Ureter (tissue), 1 donor: ENCODE measurements at regions not wholly inside any gene's neighbourhood (a gene's known extent, or its start where the extent isn't known, plus 50 kb on each side); places are given as distances from the start of the nearest gene placed in this dataset.

Experiments
- DNase-seq: peaks from one replicate; pipeline ENCODE4 v3.0.0-alpha.2; 2020; ENCODE audit warnings: low spot score
- donor health status: DM: yes; HTN: yes; CAD: no.

DNA sequence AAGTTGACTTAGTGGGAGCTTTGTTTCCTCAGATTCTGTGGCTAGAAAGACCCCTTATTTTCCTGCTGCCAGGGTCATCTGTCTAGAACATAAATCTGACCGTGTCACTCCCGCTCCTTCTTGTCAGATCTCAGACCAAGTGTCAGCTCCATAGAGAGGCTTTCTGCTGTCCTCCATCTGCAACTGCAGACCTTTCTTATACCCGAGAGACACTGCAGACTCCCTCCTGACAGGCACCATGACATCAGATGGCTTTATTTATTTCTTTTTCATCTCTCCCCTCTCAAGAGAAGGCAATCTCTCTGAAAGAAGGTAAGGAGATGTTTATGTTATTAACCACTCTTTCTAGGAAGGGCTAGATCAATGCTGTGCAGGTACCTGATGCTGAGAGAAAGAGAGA lies 726.5 kb downstream of the UQCRFS1 start:
- DNase-seq = no peak

DNA sequence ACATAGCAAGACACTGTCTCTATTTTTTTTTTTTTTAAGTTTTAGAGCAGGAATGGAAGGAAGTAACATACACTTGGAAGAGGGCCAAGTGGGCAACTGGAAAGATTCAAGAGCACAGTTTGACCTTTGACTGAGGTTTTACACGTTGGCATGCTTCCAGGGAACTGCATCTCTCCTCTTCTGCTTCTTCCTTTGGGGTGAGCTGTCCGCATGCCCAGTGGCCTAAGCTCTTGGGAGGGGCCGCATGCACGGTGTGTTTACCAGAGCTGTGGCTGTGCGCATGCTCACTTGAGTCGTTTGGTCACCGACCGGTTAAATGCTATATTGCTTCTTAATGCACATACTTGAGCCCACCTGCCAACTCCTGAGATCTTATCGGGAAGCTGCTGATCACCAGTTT lies 727.7 kb downstream of the UQCRFS1 start:
- DNase-seq = no peak

DNA sequence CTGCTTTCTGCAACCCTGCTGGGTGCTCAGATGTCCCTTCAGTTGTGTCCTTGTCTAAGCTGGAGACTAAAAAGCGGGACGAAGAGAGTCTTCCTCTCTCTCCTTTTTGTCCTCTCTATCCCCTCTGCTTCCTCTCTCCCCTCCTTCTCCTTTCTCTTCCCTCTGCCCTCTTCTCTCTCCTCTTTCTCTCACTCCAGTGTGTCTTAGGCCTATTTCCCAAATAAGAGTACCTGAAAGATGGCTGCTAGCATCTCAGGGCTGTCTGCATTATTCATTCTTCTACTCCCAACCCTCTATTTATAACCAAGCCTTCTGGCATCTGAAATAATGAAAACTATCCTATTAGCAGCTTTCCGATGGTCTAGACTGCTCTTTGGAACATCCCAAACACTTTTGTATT lies 729.8 kb downstream of the UQCRFS1 start:
- DNase-seq = no peak

DNA sequence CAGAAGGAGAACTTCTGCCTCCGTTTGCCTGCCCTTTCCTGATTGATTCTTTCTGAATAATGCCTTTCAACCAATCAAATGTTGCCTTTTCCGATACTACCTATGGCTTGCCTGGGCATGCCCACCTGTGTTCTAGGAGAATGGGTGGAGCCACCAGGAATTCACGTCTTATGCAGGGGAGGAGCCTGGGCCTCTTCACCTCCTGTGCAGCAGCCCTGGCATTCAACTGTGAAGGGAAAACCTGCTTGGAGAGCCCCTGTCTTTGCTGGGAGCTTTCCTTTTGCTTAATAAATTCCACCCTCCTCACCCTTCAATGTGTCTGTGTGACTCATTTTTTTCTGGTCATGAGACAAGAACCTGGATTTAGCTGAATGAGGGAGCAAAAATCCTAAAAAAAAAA lies 730.7 kb downstream of the UQCRFS1 start:
- DNase-seq = no peak

DNA sequence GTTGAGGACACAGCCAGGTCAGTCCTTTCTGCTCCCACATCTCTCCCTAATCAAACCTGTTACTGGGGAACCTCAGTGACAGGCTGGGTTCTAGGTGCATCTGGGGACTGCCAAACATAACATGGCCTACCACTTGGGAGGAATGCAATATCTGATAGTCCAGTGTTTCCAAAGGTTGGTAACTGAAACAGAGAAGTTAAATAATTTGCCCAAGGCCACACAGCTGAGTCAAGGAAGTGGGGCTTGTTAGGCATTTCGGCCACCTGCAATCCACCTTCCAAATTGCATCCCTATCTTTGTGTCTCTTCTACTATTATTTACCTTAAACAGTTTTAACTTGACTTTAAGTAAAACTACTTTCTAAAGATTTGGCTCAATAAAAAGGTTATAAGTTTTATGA lies 731.3 kb downstream of the UQCRFS1 start:
- no peak for DNase-seq

DNA sequence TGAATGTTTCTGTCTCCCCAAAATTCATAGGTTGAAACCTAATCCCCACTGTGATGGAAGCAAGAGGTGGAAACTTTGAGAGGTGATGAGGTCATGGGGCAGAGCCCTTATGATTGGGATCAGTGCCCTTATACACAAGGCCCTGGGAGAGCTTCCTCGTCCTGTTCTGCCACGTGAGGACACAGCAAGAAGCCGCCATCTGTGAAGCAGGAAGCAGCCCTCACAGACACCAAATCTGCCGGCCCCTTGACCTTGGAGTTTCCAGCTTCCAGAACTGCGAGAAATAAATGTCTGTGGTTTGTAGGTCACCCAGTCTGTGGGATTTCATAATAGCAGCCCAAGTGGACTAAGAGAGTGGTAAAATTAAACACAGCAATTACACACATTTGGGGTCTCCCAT lies 737.4 kb downstream of the UQCRFS1 start:
- DNase-seq = no peak

DNA sequence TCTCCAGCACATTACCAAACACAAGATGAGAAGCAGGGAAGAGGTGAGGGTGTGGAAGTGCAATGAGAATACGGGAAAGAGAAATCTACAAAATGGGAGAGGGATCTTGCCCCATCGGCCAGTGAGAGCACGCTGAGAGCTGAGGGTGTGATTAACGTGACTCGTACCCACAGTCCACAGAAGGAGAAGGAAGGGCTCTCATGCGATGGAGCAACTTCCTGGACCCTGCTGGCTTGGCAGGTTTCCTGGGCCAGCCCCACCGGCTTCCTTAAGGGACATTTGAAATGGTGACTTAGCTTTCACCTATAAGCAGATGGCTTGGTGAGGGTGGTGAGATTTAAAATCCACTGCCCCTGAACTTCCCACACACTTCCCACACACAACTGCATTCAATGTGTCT lies 740.1 kb downstream of the UQCRFS1 start:
- DNase-seq = peak; percentile 48

DNA sequence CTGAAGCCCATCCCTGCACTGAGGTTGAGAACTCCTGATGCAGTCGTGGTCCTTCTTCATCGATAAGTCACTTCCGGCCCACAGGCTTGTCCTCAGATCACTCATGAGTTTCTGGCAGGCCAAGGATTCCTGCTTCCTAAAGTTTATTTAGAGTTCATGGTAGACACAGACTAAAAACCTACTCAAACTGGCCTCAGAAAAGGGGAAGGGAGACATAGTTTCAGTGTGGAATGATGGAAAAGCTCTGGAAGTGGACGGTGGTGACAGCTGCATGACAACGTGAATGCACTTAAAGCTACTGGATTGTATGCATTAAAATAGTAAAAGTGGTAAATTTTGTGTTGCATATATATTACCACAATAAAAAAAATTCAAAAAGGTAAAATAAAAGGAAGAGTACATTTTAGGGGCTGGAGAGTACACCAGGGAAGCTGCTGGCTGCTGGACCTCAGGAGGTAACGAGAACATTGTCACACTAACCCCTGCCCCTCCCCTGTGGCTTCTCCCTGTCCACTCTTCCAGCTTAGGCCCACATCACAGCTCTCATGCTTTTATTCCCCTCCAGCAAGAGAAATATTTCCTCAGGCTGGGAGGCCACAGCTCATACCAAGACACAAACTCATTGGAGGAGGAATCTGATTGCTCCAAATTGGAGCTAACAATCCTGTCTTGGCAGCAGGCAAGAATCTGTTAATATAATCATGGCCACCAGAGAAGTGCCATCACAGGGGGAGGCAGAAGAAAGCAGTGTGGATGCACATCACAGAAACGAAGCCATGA lies 741.0 kb downstream of the UQCRFS1 start:
- DNase-seq = no peak

DNA sequence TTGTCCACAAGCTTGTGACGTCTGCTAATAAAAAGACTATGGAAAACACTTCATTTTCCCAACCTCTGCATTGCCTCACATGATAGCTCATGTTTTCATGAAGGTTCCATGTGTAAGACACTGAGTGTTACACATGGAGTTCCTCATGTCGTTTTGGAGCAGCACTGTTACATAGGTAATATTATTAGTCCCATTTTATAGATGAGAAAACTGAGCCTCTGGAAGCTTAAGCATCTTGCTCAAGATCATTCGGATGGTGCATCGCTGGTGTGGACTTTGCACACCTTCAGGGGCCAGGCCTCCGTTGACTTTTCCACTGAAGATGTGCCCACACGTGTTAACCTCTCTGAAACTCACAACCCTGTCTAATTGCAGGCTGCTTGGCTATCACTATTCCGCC lies 743.4 kb downstream of the UQCRFS1 start:
- no peak for DNase-seq

DNA sequence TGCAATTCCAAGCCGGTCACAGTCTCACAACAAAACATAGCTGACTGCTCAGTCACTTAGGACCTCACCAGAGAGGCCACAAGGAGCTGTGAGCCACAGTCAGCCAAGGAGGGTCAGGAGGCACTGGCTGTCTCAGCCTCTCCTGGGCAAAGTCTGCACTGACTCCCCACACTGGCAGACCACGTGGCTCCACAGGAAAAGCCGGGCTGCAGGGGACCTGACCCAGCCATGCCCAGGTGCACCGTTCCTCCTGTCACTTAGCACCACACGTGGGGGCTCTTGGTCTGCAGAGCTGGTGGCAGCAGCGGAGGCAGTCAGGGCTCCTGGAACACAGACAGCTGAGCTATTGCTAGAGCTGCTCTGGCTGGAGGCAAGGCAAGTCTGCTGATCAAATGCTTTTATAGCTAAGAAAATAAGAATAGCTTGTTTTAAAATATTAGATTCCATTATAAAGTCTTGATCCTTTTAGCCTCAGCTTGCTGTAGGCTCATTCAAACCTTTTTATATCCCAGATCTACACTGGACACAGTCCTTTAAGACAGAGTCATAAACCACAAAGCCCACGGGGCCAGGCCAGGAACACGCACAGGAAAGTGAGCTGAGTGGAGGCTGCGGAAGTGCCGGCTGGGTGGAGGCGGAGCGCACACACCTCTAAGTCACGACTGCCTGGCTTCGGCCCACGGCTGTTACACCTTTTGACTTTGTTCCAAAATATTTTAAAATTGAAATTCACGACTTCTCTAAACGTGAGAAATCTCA lies 744.1 kb downstream of the UQCRFS1 start:
- peak; percentile 48 for DNase-seq

DNA sequence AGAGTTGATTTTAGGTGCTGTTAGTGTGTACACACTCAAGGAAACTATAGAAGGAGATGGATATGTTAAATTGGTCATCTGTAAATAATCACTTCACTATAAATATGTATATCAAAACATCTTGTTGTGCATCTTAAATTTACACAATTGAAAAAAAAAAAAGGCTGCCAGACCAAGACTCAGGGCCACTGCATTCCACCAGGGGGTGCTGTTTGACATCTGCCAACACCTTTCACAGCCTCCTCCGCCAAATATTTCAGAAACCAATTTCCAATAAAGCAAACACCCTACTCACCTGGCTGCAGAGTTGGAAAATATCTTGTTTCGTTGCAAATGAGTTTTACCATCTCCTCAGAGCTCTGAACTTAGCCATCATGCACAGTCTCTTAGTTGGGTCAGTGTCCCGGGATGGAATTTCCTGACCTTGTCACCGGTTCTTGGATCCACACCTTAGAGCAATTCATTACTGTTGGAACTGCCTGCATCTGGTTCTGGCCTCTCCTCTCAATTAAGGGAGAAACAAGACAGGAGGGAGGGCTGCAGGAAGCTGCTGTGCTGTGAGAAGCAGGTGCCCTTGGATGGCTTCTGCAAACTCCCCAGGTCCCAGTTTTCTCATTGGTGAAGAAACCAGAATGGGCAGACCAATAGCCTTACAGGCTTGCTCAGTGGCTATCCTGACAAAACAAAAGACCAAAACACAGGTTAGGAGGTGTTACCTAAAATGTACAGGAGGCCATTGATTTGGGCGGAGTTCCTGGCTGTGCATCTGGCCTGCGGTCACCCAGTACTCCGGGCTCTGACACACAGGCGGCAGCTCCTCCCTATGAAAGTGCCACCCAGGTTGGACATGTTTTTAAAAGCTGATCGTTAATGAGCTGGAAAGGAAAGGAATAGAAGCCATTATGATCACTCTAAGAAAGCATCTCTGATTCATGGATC lies 746.6 kb downstream of the UQCRFS1 start:
- DNase-seq = peak; percentile 59

DNA sequence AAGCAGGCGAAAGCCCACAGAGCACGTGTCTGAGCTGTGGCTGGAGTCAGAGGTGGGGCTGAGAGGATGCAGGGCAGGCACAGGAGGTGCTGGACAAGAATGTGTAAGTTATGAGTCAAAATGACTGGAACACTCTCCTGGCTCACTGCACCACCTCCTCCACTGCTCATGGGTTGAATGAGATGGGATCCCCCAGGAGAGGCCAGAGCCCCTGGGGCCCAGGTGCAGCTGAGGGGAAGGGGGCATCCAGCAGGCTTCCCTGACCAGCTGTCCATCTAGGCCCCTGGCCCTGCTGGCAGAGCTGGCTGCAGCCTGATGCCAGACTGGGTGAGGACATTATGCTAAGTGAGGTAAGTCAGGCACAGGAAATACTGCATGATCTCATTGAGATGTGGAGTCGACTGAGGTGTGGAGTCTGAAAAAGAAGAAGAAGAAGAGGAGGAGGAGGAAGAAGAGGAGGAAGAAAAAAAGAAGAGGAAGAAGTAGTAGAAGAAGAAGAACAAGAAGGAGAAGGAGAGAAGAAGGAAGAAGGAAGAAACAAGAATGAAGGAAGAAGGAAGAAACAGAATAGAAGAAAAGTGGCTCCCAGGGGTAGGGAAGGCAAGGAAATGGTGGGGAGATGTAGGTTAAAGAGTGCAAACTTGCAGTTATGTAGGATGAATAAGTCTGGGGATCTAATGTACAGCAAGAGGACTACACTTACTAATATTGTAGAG lies 747.4 kb downstream of the UQCRFS1 start:
- DNase-seq = no peak

DNA sequence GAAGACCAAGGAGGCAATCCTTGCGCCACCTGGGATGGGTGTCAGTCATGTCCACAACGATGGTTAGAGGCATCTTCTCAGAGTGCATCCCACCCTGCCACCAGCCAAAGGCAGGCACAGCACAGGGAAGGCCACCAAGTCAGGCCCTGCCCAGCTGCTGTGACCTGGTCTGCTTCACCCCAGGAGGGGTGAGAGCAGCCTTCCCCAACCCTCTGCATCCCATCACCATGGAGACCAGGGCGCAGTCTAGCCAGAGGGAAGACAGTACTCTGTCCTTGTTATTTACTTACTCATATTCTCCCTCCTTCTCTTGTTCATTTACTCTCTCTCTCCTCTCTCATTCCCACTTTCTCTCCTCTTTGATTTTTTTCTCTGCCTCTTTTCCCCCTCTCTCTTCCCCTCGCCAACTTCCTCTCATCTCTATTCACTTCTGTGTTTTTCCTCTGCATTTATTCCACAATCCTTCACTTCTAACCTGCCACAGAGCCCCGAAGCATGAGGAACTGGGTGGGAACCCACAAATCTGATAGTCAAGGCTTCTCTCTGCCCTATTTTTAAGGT lies 749.4 kb downstream of the UQCRFS1 start:
- DNase-seq = no peak

DNA sequence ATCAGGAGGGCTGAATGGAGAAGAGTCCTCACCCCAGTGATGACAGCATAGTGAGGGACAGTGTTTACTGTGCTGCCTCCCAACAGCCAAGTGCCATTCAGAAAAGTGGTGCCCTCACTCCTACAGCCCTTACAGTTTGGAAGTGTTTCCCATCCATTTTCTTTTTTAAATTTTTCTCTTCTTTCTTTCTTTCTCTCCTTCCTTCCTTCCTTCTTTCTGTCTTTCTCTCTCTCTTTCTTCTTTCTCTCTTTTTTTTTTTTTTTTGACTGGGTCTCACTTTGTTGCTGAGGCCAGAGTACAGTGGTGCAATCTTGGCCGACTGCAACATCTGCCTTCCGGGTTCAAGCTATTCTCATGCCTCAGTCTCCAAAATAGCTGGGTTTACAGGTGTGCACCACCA lies 755.3 kb downstream of the UQCRFS1 start:
- no peak for DNase-seq

DNA sequence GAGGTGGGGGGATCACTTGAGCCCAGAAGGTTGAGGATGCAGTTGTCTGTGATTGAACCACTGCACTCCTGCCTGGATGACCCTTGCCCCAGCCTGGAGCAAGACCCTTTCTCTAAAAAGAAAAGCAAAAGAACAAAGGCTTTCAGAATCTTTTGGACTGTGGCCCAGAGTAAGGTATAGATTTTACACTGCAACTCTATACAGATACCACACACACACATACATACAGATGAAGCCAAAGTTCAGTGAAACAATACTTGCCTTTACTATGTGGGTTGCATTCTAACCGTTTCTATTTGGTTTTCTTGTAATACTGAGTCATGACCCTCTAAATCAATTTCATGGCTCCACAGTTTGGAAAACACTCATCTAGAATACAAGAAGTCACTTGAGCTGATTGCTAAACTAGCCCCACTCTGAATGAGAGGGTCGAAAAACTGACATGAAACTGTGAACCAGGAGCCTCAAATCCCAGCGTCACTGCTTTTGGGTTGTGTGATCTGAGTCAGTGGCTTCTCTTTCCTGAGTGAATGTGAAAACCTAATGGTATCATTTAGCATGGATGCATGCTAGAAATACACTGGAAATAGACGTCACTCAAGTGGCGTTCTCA lies 756.1 kb downstream of the UQCRFS1 start:
- no peak for DNase-seq

DNA sequence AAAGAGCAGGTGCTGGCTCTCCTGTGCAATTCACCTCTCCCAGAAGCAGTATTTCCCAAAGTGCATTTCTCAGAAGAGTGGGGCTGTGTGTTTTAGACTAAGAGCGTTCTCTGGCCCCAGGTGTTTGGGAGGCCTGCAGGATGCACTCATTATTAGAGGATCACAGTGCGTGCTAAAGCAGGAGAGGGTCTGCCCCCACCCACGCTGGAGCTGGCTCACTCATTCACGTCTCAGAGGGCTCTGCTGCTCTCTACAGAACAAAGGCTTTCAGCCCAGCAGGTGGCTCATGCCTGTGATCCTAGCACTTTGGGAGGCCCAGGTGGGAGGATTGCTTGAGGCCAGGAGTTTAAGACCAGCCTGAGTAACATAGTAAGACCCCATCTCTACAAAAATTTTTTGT lies 756.7 kb downstream of the UQCRFS1 start:
- no peak for DNase-seq

DNA sequence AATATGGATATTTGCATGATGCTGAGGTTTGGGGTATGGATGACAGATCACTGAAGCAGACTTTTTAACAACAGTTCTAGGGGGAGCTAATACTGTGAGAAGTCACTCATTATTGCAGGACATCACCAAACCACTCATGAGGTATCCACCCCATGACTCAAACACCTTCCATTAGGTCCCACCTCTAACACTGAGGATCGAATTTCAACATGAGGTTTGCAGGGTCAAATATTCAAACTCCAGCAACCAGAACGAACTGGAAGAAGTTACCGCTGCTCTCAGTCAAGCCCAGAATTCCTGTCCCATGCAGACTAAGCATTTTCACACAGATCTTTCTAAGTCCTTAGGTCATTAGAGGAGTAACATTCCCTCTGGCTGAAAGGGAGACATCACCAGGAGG lies 758.9 kb downstream of the UQCRFS1 start:
- DNase-seq = no peak

DNA sequence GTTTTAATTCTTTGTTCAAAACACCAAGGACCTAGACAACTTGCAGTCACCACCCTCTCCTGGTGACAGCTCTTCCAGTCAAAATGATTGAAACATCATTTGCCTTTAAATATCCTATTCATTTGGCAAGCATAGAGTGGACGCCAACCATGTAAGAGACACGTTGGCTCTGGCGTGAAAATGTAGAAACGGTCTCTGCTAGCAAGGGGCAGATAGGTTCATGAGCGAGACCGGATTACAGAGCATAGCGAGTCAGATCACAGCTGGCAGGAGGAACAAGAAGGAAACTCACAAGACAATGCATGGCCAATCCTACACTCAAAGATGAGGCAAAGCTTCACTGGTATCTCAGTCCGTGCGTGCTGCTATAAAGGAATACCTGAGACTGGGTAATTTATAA lies 759.5 kb downstream of the UQCRFS1 start:
- no peak for DNase-seq

DNA sequence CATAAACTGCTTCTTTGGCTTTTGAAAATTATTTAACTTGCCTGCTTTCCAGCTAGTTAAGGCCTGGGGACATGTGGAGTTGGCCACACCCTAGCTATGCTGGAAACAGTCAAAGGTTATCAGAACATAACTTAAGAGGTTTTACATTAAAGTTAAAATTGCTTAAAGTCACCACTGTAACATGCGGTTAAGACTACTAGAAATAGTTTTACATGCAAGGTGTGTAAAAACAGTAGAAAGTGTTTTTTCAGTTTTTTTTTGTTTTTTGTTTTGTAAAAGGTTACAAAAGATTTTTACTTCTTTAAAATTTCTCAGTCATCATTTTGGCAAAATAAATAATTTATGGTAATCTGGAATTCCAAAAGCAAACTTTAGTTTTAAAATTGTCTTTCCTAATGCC lies 763.1 kb downstream of the UQCRFS1 start:
- no peak for DNase-seq

DNA sequence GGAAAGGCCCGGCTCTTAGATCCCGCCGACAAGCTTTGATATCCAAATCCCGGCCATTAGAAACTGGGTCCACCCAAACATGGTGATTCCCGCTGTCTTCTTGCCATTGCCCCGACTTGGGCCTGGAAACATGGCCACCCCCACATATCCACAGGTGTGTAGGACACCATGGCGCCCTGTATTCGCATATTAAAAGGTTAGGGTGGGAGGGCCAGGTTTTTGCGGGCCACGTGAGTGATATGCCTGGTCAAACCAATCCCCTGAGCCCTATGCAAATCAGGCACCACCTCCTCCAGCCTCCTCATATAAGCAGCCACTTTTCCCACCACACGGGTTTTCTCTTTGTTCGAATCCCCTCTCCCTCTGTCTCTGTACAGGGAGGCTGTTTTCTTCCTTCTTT lies 766.4 kb downstream of the UQCRFS1 start:
- no peak for DNase-seq

DNA sequence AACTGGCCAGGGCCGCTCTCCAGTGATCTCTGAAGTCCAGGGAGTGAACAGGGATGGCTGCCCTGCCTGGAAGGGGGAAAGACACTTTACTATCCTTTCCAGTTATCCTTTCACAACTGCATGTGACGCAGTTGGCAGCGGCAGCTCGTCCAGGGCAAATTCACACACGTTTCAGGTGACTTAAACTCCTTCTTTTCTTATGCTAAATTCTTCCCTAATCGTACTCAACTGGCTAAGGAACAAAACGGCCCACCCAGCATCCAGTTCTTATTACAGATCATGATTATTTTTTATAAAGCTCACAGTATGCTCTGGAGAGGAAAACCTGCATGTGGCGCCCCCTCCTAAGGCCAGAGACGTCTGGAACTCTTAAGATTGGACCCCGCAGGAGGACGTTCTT lies 767.1 kb downstream of the UQCRFS1 start:
- no peak for DNase-seq
